ENCODE measurements at regions not wholly inside any gene's neighbourhood (a gene's known extent, or its start where the extent isn't known, plus 50 kb on each side); places are given as distances from the start of the nearest gene placed in this dataset.
"Not testable (repeated sequence)": the region's sequence is repeated elsewhere in the genome, so short reads cannot be mapped to it uniquely, and the experiment has no call there.

DNA sequence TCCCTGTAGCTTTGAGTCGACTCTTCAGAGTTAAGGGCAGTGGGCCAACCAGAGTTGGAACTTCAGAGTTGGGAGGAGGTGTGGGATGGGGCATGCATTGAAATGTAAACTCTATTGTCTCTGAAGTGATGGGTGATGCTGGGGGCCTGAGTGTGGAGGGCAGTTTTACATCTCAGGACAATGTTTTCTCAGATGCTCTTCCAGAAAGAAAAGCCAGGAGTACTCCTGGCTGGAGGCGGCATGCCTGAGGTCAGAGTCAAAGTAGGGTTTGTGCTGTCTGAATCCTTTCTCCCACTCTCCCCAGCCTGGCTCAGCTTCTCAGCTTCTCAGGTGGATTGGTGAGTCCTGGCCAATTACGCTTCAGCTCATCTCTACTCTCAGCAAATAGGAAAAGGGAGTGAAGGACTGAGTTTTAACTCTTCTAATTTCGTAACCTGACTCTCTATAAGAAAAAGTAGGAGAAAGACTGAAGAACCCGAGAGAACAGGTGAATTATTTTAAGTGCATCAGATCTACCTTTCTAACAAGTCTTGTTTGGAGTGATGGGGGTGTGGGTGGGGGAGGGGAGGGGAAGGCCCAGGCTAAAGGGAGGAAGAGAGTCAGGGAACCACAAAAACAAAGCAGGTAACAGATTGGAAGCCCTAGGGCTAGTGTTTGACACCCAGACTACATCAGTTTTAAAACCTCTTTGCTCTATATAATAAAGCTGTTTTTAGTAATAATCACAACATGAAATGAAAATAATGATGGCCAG, 107.5 kb upstream of the PELI1 start:
- DNase-seq (ENCODE audit: low spot score) = no peak

DNA sequence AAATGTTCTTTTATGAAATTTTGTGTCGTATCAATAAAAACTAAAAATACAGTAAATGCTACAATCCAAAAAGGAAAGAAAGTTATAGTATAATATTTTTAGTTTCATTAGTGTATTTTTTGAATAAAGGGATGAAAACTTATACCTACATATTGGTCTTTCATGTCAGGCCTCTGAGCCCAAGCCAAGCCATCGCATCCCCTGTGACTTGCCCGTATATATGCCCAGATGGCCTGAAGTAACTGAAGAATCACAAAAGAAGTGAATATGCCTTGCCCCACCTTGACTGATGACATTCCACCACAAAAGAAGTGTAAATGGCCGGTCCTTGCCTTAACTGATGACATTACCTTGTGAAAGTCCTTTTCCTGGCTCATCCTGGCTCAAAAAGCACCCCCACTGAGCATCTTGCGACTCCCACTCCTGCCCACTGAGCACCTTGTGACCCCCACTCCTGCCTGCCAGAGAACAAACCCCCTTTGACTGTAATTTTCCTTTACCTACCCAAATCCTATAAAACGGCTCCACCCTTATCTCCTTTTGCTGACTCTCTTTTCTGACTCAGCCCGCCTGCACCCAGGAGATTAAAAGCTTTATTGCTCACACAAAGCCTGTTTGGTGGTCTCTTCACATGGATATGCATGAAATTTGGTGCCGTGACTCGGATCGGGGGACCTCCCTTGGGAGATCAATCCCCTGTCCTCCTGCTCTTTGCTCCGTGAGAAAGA, 108.2 kb upstream of the PELI1 start:
- DNase-seq (ENCODE audit: low spot score) = not testable (repeated sequence)

GRCh38 chr2:64253421-64253820, 109.2 kb upstream of the PELI1 start:
- DNase-seq (ENCODE audit: low spot score) = not testable (repeated sequence)

DNA sequence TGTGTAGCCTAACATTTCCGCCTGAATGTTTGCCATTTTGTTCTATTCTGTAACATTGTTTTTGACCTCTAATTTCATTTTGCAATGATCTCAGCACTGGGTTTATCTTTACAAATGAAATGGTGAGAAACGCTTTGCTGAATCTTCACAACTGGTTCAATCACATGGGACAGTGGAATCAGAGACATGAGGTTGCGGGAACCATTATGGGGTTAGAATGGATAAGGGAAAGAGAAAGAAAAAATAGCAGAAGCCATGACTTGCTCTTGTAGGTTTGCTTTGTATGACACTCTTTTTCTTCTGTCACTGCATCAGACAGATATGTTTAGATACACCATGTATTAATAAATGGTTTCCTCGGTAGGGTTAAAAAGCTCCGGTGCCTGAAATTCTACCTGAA, 114.3 kb upstream of the PELI1 start:
- DNase-seq (ENCODE audit: low spot score) = no peak

DNA sequence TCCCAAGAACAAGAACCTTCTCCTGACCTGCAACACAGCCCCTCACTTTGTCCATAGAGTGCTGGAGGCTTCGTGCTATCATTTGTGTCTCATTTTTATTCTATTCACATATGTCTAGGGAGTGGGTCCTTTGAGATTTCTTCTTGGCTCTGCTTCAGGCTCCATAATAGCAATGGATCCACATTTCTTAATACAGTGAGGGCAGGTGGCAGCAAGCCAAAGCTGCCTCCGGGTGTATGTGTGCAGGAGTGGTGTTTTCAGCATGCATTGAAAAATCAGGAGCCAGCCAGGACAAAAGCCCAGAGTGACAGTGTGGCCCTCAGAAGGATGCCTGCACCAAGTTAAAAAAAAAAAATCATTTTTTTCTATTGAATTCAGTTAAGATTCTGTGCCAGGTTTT, 115.1 kb upstream of the PELI1 start:
- DNase-seq (ENCODE audit: low spot score) = no peak

GRCh38 chr2:64260093-64260803, 116.0 kb upstream of the PELI1 start:
- no peak for DNase-seq (ENCODE audit: low spot score)

- DNase-seq (ENCODE audit: low spot score) = peak; percentile 30
Measured at GRCh38 chr2:64260817-64261216, 116.6 kb upstream of the PELI1 start.

GRCh38 chr2:64262071-64262470, 117.9 kb upstream of the PELI1 start:
- DNase-seq (ENCODE audit: low spot score) = no peak

DNA sequence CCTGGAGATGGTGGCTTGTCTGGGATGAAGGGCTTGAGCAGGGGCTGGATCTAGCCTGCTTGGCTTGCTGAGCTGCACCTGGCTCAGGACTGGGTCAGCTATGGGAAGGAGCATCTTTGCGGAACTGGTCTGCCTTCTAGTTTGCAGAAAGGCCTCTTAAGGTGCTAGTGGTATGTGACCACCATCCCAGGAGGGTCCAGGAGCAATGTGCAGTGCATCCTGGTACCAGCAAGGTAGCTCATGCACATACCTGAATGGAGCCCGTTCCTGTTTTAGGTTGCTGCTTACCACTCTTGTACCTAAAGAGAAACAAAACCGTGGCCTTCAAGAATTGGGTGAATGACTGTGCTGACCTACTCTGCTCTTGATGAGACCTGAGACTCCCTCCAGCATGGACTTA, 118.6 kb upstream of the PELI1 start:
- no peak for DNase-seq (ENCODE audit: low spot score)

GRCh38 chr2:64263315-64263714, 119.1 kb upstream of the PELI1 start:
- DNase-seq (ENCODE audit: low spot score) = no peak

GRCh38 chr2:64267699-64268098, 123.5 kb upstream of the PELI1 start:
- no peak for DNase-seq (ENCODE audit: low spot score)

GRCh38 chr2:64268330-64269048, 124.3 kb upstream of the PELI1 start:
- DNase-seq (ENCODE audit: low spot score) = no peak

DNA sequence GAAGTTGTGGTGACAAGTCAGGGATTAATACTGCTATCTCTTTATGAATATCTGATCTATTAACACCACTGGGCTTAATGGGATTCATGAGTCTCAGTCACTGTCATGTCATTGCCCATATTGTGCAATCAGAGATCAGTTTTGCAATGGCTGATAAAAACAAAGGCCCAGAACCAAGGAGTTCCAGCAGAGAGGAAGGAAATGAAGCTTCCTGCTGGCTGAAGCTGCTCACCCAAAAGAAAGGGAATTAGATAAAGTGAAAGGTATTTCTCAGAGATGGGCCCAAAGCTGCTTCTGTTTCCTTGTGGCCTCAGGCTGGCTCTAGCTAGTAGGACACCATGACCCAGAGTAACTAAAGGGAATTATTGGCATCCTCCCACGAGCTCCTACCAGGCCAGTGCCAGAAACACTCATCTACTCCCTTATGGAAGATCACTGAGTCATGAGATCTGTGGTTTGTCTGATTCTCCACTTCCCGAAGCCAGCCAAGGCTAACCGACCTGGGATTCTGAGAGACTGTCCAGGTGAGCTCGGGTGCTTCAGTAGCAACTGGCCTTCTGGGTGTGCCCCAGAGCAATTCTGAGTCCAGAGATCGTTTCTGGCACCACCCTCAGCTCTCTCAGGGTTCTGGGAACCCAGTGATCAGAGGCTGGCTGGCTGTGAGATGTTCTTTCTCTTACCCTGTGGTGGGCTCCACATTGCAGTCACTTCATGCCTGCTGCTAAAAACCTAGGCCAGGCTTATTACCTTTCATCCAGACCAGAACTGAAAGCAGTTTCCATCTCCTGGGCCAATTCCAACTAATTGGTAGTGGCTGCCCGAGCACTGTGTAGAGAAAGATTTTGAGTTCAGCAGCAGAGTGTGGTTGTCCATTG, 129.5 kb upstream of the PELI1 start:
- DNase-seq (ENCODE audit: low spot score) = peak; percentile 12

GRCh38 chr2:64274399-64275173, 130.4 kb upstream of the PELI1 start:
- no peak for DNase-seq (ENCODE audit: low spot score)

DNA sequence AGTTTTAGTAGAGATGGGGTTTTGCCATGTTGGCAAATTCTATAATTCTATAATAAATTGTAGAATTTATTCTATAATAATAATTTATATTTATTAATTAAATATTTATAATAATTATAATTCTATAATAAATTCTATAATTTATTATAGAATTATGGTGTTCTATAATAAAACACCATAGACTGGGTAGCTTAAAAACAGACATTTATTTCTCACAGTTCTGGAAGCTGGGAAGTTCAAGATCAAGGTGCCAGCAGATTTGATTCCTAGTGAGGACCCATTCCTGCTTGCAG, 130.9 kb upstream of the PELI1 start:
- DNase-seq (ENCODE audit: low spot score) = no peak

- DNase-seq (ENCODE audit: low spot score) = no peak
Measured at GRCh38 chr2:64276417-64277095, 132.3 kb upstream of the PELI1 start.

DNA sequence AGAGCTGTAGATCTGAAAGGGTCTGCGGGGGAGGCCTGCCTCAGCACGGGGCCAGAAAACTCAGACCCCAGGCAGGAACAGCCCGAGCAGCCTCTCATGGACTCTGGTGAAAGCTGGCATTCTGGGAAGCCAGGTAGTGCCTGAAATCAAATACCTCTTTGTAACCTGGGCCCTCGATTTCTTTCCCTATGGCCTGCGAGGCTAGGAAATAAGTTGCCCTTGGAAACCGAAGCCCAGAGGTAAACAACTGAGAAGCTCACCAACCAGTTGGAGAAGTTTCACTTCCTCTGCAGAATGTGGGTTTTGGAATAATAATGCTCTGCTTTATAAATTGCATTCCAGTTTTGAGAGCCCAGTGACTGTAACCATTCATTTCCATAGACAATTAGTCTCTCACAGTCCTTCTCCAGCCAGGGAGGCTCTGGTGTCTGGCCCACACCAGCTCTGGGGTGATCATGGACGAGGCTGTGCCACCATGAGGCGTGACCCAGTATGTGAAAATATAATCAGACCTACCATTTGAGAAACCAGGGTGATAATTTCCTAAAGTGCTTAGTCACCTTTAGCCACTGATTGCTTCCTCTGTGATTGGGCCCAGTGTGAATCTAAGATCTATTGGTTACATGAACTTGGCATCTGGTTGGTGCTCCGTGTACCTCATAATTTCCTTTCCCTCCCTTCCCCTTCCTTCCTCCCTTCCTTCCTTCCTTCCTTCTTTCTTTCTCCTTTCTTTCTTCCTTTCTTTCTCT, 133.1 kb upstream of the PELI1 start:
- DNase-seq (ENCODE audit: low spot score) = no peak

DNA sequence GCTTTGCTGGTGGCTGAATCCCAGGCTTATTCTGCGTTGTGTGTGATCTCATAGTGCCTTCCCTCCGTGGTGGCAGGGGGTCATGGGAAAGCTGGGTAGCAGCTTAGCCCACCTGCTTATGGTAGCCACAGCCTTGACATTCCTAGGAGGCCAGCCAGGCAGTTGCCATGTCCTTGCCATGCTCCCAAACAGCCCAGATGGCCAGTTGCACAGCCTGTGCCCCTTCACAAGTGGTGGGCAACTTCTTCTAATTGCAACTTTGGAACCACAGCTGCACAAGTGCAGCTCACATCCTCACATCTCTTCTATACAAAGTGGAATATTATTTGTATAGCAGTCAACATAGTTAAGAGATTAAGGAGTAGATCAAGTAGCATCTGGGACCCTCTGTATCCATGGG, 136.6 kb upstream of the PELI1 start:
- DNase-seq (ENCODE audit: low spot score) = not testable (repeated sequence)

GRCh38 chr2:64283006-64283570, 138.9 kb upstream of the PELI1 start:
- no peak for DNase-seq (ENCODE audit: low spot score)

Data from CD4-positive, alpha-beta T cell treated with Interleukin-2 at 100 ng/mL for 4 hours (primary cell).